Colon (tissue), 2 donors: ENCODE measurements at regions not wholly inside any gene's neighbourhood (a gene's known extent, or its start where the extent isn't known, plus 50 kb on each side); places are given as distances from the start of the nearest gene placed in this dataset.

Experiments
- FAIRE-seq: peaks from 2 replicates; lab custom pipeline; 2012; peaks lifted over from hg19 to GRCh38; lab: Jason Lieb, UNC
- donor health status: control.
- donor health status: control.

GRCh38 chr7:115883629-115884028, 146.9 kb downstream of the TFEC start:
- no peak for FAIRE-seq

DNA sequence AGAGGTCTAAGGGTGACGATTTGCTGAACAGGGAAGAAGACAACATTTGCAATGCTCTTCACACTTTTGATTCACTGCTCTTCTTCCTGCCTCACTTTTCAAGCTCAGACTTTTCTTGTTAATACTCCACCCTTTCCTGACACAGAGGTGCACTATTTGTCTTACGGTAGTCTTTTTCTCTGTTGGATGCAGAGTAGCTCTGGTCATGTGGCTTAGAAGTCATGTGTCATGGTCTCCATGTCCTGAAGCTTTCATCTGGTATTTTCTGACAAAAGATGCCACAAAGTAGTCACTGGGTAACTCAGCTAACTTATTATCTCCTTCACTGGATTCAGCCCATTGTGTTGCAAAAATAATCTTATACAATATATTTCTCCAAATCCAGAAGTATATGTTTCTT, 149.1 kb downstream of the TFEC start:
- FAIRE-seq, result no peak

GRCh38 chr7:115879171-115879570, 151.4 kb downstream of the TFEC start:
- FAIRE-seq, result no peak

DNA sequence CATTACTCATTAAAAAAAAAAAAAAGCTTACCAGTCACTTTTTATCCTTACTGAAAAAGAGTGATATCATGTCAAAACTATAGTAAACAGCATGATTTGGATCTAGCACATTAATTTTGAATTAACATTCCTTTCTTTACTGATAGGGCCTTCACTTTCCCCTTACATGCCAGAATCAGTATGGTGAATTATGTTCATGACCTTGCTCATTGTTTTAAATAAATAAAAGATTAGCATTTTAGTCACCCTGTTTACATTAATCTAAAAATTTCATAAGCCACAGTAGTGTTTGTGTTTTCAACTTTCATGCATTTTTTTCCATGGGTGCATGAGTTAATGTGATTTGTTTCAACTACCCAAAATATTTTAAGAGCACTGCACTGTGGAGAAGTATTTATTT, 160.8 kb downstream of the TFEC start:
- FAIRE-seq, result no peak

DNA sequence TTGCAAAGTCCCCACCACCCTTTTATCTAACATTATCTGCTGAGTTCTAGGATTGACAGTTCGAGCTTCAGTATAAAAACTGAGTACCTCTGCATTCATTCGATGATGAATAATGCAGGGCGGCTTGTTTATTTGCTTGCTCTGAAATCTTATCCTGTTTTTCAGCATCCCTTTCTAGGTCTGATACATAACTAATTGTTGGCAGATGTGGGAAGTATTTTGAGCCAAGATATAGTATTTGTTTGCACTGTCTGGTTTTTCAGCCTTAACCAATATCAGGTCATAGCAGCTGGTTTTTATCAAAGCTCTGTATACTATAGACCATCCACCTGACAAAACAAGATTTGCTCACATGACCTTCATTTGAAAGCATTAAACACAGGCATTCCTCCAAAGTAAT, 161.4 kb downstream of the TFEC start:
- FAIRE-seq, result no peak

GRCh38 chr7:115868369-115868768, 162.2 kb downstream of the TFEC start:
- FAIRE-seq, result no peak

GRCh38 chr7:115864082-115864481, 166.5 kb downstream of the TFEC start:
- no peak for FAIRE-seq

- no peak for FAIRE-seq
Observed at GRCh38 chr7:115851291-115851690, 179.3 kb downstream of the TFEC start.

GRCh38 chr7:115850774-115851173, 179.8 kb downstream of the TFEC start:
- FAIRE-seq, result no peak

DNA sequence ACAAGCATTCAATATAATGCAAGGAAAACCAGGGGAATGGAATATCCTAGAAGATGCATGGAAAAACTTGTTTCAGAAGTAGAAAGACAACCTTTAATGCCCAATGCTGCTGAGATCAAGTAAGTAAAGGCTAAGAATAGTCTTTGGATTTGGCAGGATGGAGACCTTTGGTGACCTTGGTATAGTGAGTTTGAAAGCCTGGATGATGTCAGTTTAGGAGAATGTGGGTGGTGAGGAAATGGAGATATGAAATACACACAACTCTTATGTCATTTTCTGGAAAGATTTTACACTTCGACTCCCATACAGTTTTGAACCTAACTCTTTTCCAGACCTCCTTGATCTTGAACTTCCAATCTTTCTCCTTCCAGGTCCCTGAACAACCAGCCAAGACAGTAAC, 185.7 kb downstream of the TFEC start:
- no peak for FAIRE-seq

- no peak for FAIRE-seq
Observed at GRCh38 chr7:115840702-115841101, 189.9 kb downstream of the TFEC start.

- FAIRE-seq, result no peak
Observed at GRCh38 chr7:115838829-115839228, 191.7 kb downstream of the TFEC start.

DNA sequence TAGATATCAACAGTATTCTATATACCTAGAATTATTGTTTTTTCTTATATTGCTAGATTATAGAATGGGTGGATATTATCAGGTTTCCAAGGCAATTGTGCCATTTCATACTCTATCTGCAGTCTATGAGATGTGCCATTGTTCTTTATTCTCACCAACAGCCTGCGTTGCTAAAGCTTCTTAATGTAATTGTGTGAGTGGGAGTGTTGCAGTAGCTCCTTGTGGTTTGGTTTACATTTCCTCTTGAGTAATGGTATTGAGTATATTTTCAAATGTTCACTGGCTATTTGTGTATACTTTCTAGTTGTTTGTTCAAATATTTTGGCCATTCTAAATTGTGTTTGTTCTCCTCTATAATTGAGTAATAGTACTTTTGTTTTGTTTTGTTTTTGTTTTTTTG, 199.2 kb downstream of the TFEC start:
- FAIRE-seq, result no peak

DNA sequence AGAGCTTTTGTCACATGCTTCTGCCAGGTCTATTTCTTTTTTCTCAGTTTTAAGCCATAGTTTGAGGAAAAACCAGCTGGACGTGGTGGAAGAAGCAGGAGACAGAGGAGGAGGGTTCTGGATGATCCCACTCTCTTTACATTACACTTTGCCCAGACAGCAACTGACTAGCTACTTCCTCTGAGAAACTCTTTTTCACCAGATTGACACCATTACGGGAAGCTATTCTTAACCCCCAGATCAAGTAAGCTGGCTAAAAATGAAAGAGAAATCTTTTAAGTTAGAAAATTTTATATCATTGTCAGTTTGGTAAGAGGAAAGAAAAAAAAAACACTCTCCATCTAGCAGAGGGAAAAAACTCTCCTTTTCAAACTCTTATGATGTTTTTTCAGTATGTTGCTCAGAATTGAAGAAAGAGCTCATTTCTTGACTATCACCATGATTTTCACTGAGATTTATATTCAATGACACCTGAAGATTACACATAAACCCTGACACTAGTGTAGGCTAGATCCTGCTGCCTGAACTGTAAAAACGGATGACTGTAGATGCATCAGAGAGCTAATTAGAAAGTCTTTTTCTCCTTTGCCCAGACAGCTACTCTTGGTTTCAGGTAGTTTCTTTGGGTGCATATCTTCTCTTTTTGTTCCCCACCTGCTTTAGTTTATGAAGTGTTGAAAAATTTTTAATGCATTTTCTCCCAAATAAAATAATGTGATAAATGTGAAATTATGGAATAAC, 203.1 kb downstream of the TFEC start:
- FAIRE-seq, result no peak

- no peak for FAIRE-seq
Observed at GRCh38 chr7:115825456-115826115, 205.0 kb downstream of the TFEC start.

DNA sequence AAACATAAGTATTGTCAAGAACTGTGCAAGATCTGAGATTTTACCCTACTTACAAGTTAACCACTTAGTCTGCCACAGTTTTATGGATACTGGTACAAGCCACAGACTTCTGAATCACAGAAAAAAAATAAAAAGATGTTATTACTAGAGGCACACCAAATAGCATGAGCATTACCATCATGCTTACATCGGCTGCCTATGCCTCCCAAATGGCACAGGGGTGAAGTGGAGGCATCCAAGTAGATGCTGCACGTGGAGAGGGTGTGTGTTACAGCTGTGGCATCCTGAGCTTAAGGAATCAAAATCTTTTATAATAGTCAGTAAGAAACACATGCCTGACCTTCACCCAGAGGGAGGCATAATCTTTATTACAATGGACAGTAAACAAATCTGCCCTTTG, 207.8 kb downstream of the TFEC start:
- no peak for FAIRE-seq

- FAIRE-seq, result no peak
Observed at GRCh38 chr7:115822380-115822779, 208.2 kb downstream of the TFEC start.

DNA sequence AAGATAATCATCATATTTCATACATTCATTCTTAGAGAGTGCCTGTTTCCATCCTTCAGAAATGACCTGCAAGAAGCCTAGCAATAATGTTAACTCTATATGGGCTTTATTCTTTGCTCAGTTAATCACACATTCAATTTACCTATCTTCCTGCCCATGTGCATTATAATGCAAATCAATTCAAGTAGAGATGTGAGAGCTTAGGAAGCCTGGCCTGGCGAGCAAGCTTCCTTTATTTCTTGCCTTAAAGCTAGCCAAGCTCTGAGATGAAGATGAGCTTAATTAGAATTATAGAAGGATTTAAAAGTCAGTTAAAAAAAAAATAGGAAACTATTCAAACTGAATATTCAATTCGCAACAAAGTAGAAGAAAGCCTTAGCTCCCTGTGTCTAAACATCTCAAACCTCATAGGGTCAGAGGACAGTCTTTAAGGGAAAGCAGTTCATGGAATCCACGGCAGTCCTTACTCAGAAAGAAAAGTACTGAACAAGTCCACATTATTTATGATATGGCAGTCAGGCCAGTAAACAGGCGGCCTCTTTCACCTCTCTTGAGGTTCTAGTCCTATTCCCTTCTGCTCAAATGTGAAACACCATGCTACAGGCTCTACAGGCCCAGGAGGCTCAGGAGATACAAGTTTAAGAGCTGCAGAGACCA, 214.1 kb downstream of the TFEC start:
- FAIRE-seq, result no peak

DNA sequence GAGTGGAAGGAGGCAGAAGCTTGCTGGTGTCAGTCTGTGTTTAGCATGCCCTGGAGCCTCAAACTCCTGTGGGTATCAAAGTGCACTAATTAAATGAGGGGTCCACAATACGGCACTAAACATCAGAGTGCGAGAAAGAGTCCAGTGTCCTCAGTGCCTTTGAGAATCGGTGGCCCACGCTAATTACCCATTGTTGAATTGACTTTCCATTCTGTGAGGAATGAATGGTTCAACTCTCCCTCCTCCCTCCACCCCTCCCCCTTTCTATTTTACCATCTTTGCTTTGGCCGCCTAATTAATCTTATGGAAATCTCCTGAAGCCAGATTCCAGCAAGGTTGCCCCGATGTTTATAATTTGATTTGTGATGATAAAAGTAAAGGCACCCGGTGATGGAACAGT, 217.8 kb downstream of the TFEC start:
- no peak for FAIRE-seq

- FAIRE-seq, result no peak
Observed at GRCh38 chr7:115805458-115805857, 225.1 kb downstream of the TFEC start.

DNA sequence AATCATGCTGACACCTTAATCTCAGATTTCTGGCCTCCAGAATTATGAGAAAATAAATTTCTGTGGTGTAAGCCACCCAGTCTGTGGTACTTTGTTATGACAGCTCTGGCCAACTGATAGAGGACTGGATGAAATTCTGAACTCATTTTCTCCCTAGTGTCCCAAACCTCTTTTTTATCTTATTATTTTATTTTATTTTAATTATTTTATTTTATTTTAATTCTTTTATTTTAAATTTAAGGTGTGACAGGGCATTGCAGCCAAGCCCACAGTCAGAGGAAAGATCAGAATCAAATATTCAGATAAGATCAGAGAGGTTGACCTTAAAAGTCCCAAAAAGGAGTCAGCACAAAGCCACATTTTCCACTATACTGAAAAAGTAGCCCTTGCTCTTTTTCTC, 228.1 kb downstream of the TFEC start:
- FAIRE-seq, result no peak

DNA sequence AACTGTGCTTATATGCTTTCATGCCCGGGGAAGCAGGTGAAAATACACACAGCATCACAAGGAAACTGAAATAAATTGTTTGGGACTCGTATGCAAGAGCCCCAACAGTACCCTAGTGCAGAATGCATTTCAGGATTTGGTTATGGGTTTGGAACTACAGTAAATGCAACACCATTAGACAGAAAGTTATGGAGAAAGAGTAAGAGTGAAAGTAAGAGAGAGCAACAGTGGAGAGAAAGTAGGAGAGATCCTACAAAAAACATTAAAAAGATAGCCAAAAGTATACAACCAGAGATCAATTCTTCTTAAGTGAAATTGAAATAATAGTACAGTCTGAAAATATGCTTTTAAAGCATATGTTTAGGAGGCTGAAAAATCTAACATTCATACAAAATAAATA, 231.1 kb downstream of the TFEC start:
- no peak for FAIRE-seq

DNA sequence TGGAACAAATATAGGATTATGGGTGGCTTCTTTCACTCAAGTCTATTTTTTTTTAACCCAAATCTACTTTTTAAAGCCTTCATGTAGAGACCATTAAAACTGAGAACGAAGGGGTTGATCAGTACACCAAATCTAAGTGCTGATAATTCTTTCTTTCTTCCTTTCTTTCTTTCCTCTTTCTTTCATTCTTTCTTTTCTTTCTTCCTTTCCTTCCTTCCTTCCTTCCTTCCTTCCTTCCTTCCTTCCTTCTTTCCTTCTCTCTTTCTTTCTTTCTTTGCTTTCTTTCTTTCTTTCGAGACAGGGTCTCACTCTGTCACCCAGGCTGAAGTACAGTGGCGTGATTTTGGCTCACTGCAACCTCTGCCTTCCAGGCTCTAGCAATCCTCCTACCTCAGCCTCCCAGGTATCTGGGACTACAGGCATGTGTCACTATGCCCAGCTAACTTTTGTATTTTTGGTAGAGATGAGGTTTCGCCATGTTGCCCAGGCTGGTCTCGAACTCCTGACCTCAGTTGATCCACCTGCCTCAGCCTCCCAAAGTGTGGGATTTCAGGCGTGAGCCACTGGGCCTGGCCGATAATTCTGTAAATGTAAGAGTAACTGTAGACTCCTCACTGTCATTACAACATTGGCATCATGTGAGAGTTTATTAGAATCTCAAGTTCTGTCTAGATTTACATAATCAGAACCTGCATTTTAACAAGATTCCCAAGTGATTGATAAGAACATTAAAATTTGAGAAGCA, 236.4 kb downstream of the TFEC start:
- FAIRE-seq, result no peak
